SIG-M5 treated with dmso at 0.1 percent for 504 hours (cell line): ENCODE measurements at regions not wholly inside any gene's neighbourhood (a gene's known extent, or its start where the extent isn't known, plus 50 kb on each side); places are given as distances from the start of the nearest gene placed in this dataset.
"Not testable (repeated sequence)": the region's sequence is repeated elsewhere in the genome, so short reads cannot be mapped to it uniquely, and the experiment has no call there.

Source experiments
- DNase-seq: peaks from one replicate; lab custom pipeline; 2025; ENCODE audit not compliant: unreplicated experiment; lab: John Stamatoyannopoulos, UW

- no peak for DNase-seq
These were observed 381.0 kb upstream of the NRP1 start for GRCh38 chr10:33715303-33715975.

GRCh38 chr10:33712825-33713224 is 378.4 kb upstream of the NRP1 start:
- DNase-seq = no peak

GRCh38 chr10:33710006-33710405 is 375.5 kb upstream of the NRP1 start:
- no peak for DNase-seq

GRCh38 chr10:33709008-33709753 is 374.7 kb upstream of the NRP1 start:
- DNase-seq = no peak

- DNase-seq = no peak
These were observed 374.1 kb upstream of the NRP1 start for GRCh38 chr10:33708561-33708960.

GRCh38 chr10:33706746-33707145 is 372.3 kb upstream of the NRP1 start:
- no peak for DNase-seq

- no peak for DNase-seq
These were observed 371.7 kb upstream of the NRP1 start for GRCh38 chr10:33706191-33706590.

- DNase-seq = no peak
These were observed 369.9 kb upstream of the NRP1 start for GRCh38 chr10:33704214-33704830.

GRCh38 chr10:33703501-33704213 is 369.2 kb upstream of the NRP1 start:
- no peak for DNase-seq

GRCh38 chr10:33698033-33698432 is 363.6 kb upstream of the NRP1 start:
- no peak for DNase-seq

- DNase-seq = no peak
These were observed 362.5 kb upstream of the NRP1 start for GRCh38 chr10:33697016-33697415.

- DNase-seq = no peak
These were observed 361.1 kb upstream of the NRP1 start for GRCh38 chr10:33695536-33695935.

- DNase-seq = not testable (repeated sequence)
These were observed 356.1 kb upstream of the NRP1 start for GRCh38 chr10:33690536-33690935.

- DNase-seq = no peak
These were observed 354.0 kb upstream of the NRP1 start for GRCh38 chr10:33688506-33688905.

- no peak for DNase-seq
These were observed 349.7 kb upstream of the NRP1 start for GRCh38 chr10:33684211-33684611.

- DNase-seq = peak; percentile 8
These were observed 347.1 kb upstream of the NRP1 start for GRCh38 chr10:33681595-33681994.

GRCh38 chr10:33680036-33680435 is 345.6 kb upstream of the NRP1 start:
- DNase-seq = no peak

GRCh38 chr10:33676606-33677339 is 342.3 kb upstream of the NRP1 start:
- no peak for DNase-seq

GRCh38 chr10:33674986-33675599 is 340.6 kb upstream of the NRP1 start:
- DNase-seq = no peak

- DNase-seq = no peak
These were observed 340.0 kb upstream of the NRP1 start for GRCh38 chr10:33674491-33674890.
